GM21367 (cell line): ENCODE measurements at regions not wholly inside any gene's neighbourhood (a gene's known extent, or its start where the extent isn't known, plus 50 kb on each side); places are given as distances from the start of the nearest gene placed in this dataset.

ENCODE experiments used
- ATAC-seq: cut with Tn5 transposase; IDR thresholded peaks from one replicate; pipeline ENCODE4 v1.9.1; 2021; ENCODE audit not compliant: unreplicated experiment

DNA sequence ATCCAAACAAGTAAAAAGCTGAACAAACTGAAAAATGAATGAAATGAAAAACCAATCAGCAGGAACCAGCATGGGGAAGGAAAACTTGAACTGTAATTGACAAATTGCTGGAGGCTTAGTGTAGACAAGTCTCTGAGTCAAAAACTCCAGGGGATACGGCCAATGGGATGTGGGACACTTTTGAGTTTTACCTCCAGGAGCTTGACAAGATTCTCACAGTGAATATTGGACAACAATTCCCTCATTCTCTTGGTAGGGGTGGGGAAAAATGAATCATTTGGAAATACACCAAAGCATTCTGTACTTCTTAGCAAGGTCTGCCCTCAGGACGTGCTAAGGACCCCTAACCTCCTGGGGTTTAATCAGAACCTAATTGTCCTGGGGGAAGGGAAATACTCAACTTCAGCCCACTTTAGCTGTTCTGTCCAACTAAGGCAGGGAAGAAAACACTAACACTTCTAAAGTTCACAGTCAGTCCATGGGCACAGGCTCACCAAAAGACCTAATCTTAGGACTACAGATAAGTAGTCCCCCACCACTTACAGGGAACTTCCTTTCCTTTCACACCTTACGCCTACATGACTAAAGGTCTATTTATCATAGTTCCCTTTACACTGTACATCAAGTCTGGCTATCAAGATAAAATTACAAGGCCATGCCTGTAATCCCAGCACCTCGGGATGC lies 60.7 kb upstream of the CDC42BPA start:
- ATAC-seq = no peak

DNA sequence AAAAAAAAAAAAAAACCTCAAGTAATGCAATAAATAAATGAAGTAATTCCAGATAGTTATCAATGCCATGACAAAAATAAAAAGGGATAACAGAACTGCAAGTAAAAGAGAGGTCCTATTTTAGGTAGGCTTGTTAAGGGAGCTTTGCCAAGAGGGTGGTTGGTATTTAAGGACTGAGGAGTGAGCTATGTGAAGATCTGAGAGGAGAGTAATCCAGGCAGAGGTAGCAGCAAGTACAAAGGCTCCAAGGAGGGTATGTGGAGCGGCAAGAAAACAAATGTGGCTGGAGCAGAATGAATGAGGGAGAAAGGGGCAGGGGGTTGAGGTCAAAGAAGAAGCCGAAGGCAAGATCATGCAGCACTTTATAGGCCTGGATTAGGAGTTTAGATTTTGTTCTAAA lies 59.9 kb upstream of the CDC42BPA start:
- no peak for ATAC-seq

DNA sequence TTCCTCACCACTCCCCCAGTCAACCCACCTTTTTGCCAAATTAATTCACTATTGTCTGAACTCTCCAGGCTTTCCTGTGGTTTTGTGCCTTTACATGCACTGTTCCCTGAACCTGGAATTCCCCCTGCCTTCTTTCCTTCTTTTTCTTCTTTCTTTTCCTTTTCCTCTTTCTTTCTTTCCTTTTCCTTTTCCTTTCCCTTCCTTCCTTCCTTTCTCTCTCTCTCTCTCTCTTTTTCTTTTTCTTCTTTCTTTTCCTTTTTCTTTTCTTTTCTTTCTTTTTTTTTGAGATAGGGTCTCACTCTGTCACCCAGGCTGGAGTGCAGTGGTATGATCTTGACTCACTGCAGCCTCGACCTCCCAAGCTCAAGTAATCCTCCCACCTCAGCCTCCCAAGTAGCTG lies 56.6 kb upstream of the CDC42BPA start:
- ATAC-seq = no peak

DNA sequence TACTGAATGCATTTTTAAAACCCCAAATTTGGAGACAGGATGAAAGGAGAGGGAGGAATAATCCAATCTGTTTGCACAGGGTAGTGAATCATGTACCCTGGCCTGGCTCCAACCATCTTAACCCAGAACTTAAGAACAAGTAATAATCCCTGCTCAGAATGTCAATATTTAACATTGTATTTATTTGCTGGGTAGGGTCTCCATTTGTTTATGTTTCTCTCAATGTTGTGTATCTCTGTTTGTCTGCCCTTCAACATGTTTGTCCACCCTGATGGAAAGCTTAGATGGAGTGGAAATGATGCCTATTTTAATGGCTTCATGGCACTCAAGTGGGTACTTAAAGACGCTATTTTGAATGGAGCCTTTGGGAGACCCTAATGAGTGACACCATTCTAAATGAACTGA lies 54.4 kb upstream of the CDC42BPA start:
- ATAC-seq = no peak

DNA sequence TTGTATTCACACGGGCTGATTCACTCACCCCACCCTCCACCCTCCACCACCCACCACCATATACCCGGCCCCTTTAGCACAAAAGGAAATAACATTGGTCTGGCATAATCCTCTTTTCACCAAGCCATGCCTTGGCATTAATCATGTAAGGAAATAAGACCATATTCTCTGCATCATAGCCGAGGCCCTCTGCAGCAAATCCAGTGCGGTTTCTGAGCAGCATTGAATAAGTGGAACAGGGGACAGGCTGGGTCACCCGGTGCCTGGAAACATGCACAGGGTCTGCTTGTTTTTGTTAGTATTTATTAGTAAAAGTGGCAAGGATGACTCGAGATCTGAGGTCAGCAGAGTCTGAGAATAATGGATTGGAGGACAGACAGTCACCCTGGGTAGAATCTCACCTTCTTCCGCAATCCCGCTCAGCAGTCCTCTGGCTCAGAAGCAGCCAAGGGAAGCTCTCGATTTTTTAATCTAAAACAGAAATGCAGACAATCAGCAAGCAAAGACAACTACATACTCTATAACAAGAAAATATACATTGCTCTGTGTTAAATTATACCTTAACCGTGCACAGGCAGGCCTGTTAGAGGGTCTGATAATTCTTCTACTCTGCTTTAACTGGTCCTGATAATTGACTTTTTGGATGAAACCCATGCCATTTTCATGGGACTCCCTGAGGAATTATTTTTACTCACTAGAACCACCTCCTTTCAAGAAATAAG lies 52.4 kb upstream of the CDC42BPA start:
- no peak for ATAC-seq

DNA sequence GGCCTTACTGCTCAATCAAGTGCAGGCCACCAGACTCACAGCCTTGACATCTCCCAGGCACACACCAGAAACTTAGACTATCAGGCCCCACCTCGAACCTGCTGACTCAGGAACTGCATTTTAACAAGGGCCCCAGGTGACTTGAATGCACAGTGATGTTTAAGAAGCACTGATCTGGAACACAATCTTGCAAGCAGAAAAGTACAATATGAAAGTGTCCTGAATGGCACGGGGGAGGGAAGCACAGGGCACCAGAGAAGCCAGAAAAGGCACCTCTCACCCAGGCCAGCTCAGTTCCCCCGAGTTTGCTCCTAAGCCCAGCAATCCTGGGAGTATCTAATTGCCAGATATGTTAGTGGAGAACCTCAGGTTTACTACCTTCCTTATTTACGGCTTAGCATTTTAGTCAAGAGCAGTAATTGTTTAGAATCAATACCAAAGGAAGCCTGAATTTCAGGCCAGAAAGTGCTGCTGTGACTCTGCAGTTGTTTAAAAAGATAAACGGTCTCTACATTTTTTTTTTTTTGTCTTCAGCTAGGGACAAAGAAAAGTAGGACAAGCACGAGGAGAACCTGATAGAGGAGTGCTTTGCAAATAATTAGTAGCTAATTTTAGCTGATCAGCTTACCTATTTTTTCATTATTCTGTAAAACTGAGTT lies 50.9 kb upstream of the CDC42BPA start:
- no peak for ATAC-seq
